Limb (tissue), 2 donors: ENCODE measurements at regions not wholly inside any gene's neighbourhood (a gene's known extent, or its start where the extent isn't known, plus 50 kb on each side); places are given as distances from the start of the nearest gene placed in this dataset.
A peak's percentile ranks its signal among the peaks of the same experiment; 100 is the strongest.

Source experiments
- DNase-seq, 2 donors: peaks; one replicate each; pipeline ENCODE4 v3.0.0-alpha.2; 2016; ENCODE audit errors: extremely low spot score in 2 of 2

DNA sequence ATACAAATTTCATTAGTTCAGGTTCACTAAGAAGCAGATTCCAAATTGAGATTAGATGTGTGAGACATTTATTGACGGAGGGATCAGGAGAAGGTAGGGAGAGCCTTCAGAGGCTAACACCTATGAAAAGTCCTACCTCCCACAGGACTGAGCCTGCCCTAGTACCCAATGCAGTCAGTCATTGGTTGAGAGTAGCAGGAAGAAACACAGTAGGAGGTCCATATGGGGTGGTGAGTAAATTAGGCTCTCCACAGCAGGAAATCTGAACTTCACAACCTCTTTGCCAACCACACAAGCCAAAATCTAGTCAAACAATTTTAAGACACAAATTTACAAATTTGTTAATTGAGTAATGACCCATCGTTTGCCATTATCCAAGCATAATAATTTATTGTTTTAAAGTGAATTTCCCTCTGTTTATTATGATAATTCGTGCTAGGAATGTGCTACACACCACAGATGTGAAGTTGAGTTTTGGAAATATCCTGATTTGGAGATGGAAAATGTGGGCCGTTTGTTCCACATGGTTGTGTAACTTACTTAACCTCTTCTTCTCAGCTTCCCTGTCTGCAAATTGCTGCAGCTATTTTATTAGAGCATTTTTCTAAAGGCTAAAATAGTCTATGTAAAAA lies 542.1 kb downstream of the ETS1 start:
- DNase-seq: no peak

- no peak for DNase-seq
These were observed 545.0 kb downstream of the ETS1 start for GRCh38 chr11:128042290-128042751.

DNA sequence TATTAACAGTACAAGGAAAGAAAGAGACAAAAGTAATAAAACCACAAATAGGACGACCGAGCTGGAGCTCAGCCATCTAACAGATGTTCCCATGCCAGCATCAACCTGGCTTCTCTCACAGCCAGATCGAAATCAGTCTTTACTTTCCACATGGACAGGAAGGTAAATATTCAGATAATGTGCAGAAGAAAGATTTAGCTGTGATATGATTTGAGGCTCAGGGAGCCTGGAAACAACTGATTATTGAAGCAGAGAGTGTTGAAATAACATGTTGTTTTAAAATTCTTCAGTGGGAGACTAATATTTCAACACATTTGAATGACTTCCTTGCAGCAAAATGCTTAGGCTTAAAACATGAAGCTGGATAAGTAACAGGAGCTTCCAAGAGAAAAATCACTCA lies 546.8 kb downstream of the ETS1 start:
- no peak for DNase-seq

DNA sequence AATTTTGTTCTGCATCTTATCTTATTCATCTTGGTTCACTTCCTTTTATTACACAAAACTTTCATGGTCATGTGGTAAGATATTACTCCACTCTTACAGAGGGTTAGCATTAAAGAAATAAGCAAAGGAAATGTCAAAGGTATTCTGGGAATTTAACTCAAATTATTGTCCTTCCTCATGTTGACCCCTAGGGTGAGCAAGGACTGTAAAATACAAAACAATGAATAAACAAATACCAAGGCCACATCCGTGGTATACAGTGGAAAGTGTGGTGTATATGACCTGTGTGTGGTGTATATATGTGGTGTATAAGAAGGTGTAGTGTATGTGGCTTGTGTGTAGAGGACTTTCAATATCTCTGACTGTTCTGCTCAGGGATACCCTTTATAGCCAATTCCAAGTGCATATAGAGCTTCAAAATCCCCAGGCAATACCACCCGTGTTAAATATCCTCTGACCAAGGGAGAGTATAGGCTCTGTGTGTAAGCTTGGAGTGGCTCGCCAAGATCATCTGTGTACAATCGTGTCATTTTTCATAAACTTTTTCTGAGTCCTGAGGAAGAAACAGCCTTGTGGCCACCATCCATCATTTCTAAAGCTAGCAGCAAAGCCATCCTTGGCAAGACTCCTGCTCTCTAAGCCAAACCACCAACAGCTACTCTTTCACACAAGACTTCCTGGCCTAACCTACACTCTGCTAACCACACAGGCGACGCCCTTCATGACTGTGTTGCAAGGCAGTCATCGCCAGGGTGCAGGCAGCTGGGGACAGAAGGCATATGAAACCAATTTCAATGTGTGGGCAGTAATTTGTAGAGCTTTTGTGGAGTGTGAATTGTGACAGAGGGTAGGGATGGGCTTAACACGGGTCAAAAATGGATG lies 548.0 kb downstream of the ETS1 start:
- peak; percentile 45 to 58 for DNase-seq

- DNase-seq: no peak
These were observed 550.7 kb downstream of the ETS1 start for GRCh38 chr11:128036556-128037093.

DNA sequence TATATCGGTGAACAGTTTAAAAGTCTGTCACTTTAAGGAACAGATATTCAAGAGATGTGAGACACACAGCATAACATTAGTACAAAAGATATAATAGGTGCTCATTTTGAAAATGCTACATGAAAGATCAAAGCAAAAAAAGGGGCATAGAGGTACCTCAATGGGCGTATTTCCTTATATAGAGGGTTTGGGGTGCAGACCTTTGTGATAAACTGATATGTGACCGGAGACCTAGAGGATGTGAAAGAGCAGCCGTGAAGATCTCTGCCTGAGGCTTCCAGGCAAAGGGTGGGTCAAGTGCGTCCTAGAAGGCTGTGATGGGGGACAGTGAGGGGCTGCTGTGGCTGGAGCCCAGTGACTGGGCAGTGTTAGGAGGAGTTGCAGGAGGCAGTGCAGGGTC lies 551.4 kb downstream of the ETS1 start:
- DNase-seq: no peak

- DNase-seq: peak; percentile 50 to 79
These were observed 555.7 kb downstream of the ETS1 start for GRCh38 chr11:128031538-128032134.

DNA sequence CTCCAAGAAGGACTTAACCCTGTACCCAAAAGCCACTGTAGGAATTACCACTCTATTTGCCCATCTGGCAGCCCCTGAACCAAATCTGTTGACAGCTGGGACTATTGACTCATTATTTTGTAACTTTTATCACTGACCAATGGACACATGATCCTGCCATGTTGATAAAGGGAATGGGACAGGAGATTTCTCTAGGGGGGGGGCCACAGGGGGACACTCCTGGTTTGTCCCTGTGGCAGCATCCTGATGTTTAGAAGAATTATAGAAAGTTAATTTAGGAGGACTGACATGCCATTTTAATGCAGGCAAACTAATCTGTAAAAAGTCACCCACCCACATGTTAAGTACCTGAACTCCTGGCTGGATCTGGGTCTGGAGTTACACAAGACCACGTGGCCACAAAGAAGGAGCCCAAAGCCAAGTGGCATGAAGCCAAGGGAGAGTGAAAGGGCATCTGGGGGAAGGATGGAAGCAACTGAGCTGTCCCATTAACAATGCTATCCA lies 558.1 kb downstream of the ETS1 start:
- no peak for DNase-seq

DNA sequence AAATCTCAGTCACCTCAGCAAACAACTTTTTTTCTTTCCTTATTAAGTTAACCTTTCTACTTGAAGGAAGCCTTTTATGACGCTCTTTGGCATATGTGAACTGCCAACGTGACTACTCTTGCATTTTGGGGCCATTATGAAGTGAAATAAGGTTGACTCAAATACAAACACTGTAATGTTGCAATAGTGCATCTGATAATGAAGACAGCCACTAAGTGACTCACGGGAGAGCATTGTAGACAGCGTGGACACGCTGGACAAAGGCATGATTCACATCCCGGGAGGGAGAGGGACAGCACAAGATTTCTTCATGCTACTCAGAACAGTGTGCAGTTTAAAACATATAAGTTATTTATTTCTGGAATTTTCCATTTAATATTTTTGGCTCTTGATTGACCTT lies 560.8 kb downstream of the ETS1 start:
- no peak for DNase-seq

- DNase-seq: no peak
These were observed 564.6 kb downstream of the ETS1 start for GRCh38 chr11:128022761-128023160.

DNA sequence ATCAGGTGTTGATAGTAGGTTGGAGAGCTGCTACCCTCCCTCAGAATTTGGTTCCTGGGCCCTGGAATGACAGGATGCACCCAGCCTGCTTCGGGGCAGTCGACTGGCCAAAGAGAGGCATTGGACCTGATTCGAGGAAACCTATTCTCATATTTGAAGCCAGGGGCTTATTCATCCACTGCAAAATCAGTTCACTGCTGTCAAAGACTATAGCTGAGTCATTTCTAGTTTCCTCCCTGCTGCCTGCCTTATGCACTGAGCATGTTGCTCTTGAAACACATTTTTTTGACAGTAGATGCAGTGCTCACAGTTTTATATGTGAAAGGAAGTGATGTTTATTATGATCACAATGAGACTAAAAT lies 565.4 kb downstream of the ETS1 start:
- no peak for DNase-seq

- DNase-seq: no peak
These were observed 565.9 kb downstream of the ETS1 start for GRCh38 chr11:128021349-128022006.

GRCh38 chr11:128018692-128019091 lies 568.7 kb downstream of the ETS1 start:
- DNase-seq: no peak

GRCh38 chr11:128005562-128005961 lies 581.8 kb downstream of the ETS1 start:
- no peak for DNase-seq

GRCh38 chr11:127998421-127998820 lies 588.9 kb downstream of the ETS1 start:
- no peak for DNase-seq

DNA sequence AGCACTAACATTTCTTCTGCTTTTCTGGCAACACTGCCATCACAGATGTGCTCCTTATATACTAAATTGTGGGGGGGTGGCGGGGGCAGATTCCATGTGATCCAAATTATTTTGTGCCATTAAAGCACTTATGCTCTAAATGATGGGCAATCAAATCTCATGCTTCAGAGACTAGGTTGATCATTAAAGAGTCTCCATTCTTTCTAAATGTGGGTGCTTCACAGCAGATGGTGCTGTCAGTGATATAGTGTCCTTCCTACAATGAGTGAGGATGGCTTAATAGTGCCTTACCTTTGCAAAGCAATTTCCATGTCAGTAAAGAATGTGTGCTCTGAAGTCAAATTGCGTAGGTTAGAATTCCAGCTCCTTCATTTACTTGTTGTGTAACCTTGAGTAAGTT lies 589.8 kb downstream of the ETS1 start:
- DNase-seq: no peak

DNA sequence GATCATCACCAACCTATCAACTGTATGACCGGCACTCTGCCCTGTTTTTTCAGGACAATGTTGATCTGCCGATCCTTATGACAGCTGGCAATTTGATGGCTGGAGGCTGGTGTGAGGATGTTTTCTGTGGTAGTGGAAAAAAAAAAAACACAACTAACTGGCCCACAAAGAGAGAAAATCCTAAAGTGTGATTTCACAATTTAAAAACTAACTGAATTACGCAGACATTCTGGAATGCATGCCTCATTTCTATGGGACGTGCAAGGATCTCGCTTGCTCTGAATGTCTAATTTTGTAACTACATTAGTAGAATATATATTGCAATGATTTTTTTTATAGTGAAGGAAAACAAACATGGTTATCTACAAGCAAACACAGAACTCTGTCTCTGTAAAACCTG lies 590.5 kb downstream of the ETS1 start:
- no peak for DNase-seq

GRCh38 chr11:127995921-127996320 lies 591.4 kb downstream of the ETS1 start:
- no peak for DNase-seq

- no peak for DNase-seq
These were observed 592.6 kb downstream of the ETS1 start for GRCh38 chr11:127994736-127995135.

DNA sequence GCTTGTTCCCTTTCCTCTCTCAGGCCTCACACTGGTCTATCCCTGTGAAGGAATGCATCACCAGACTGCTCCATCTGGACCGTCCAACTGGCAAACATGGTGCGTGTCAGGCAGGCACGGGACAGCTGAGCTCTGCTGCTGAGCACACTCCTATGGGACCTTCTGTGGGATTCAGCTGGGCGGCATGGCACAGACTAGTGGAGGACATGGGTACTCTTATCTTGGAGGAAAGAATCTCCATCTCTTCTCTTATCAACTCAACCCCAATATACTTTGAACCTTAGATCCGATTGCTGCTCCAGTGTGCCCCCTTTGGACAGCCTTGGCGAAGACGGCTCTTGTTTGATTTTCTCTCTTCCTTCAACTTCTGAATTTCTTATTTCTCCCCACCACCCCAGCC lies 593.6 kb downstream of the ETS1 start:
- DNase-seq: no peak

- DNase-seq: no peak
These were observed 594.1 kb downstream of the ETS1 start for GRCh38 chr11:127993281-127993680.

- DNase-seq: no peak
These were observed 601.3 kb downstream of the ETS1 start for GRCh38 chr11:127986073-127986472.
